GM19351 (cell line): ENCODE measurements at regions not wholly inside any gene's neighbourhood (a gene's known extent, or its start where the extent isn't known, plus 50 kb on each side); places are given as distances from the start of the nearest gene placed in this dataset.

Source experiments
- ATAC-seq: cut with Tn5 transposase; IDR thresholded peaks from one replicate; pipeline ENCODE4 v1.9.1; 2021; ENCODE audit warnings: mild to moderate bottlenecking, moderate library complexity; ENCODE audit not compliant: unreplicated experiment

- ATAC-seq, result no peak
These were observed 1044.2 kb upstream of the SORCS1 start for GRCh38 chr10:108208732-108209131.

- ATAC-seq, result no peak
These were observed 1043.5 kb upstream of the SORCS1 start for GRCh38 chr10:108208038-108208437.

- ATAC-seq, result peak; percentile 91
These were observed 1040.2 kb upstream of the SORCS1 start for GRCh38 chr10:108204528-108205305.

- ATAC-seq, result peak; percentile 25
These were observed 1039.5 kb upstream of the SORCS1 start for GRCh38 chr10:108203905-108204527.

GRCh38 chr10:108187408-108188012 lies 1023.0 kb upstream of the SORCS1 start:
- ATAC-seq, result no peak

- no peak for ATAC-seq
These were observed 1019.6 kb upstream of the SORCS1 start for GRCh38 chr10:108184114-108184513.

- ATAC-seq, result no peak
These were observed 1016.4 kb upstream of the SORCS1 start for GRCh38 chr10:108180878-108181277.

GRCh38 chr10:108169846-108170245 lies 1005.3 kb upstream of the SORCS1 start:
- no peak for ATAC-seq

GRCh38 chr10:108167766-108168165 lies 1003.3 kb upstream of the SORCS1 start:
- ATAC-seq, result no peak

- no peak for ATAC-seq
These were observed 1001.9 kb upstream of the SORCS1 start for GRCh38 chr10:108166401-108166800.

GRCh38 chr10:108147346-108147745 lies 982.8 kb upstream of the SORCS1 start:
- ATAC-seq, result no peak

GRCh38 chr10:108141064-108141463 lies 976.6 kb upstream of the SORCS1 start:
- no peak for ATAC-seq

- ATAC-seq, result no peak
These were observed 967.8 kb upstream of the SORCS1 start for GRCh38 chr10:108132303-108132702.

- no peak for ATAC-seq
These were observed 966.1 kb upstream of the SORCS1 start for GRCh38 chr10:108130575-108130974.

- no peak for ATAC-seq
These were observed 947.7 kb upstream of the SORCS1 start for GRCh38 chr10:108112218-108112617.

GRCh38 chr10:108104551-108105156 lies 940.1 kb upstream of the SORCS1 start:
- ATAC-seq, result no peak

GRCh38 chr10:108097258-108097657 lies 932.8 kb upstream of the SORCS1 start:
- no peak for ATAC-seq

GRCh38 chr10:108095932-108096925 lies 931.7 kb upstream of the SORCS1 start:
- no peak for ATAC-seq

- ATAC-seq, result no peak
These were observed 926.1 kb upstream of the SORCS1 start for GRCh38 chr10:108090476-108091215.

- ATAC-seq, result no peak
These were observed 922.0 kb upstream of the SORCS1 start for GRCh38 chr10:108086502-108086901.
